Trophoblast cell (in vitro differentiated cells and primary cell): ENCODE measurements at regions not wholly inside any gene's neighbourhood (a gene's known extent, or its start where the extent isn't known, plus 50 kb on each side); places are given as distances from the start of the nearest gene placed in this dataset.

Experiments used
- DNase-seq, 2 donors: peaks; one replicate each; pipeline ENCODE4 v3.0.0-alpha.2; 2016
- H2AFZ ChIP-seq: 2 replicates; pipeline ENCODE4 v1.6.1; 2013; ENCODE audit warnings: low read length, moderate library complexity, mild to moderate bottlenecking; ENCODE audit not compliant: insufficient read depth, poor library complexity
- H2AK5ac ChIP-seq: 2 replicates; pipeline ENCODE4 v1.6.1; 2013; ENCODE audit warnings: mild to moderate bottlenecking, low read length
- H2BK120ac ChIP-seq: 2 replicates; pipeline ENCODE4 v1.6.1; 2013; ENCODE audit warnings: low read length, mild to moderate bottlenecking, moderate library complexity; ENCODE audit not compliant: insufficient read depth, poor library complexity
- H2BK12ac ChIP-seq: 2 replicates; pipeline ENCODE4 v1.6.1; 2013; ENCODE audit warnings: mild to moderate bottlenecking, low read length, moderate library complexity
- H2BK5ac ChIP-seq: 2 replicates; pipeline ENCODE4 v1.6.1; 2013; ENCODE audit warnings: low read length, low read depth, moderate library complexity, mild to moderate bottlenecking; ENCODE audit not compliant: poor library complexity
- H3K14ac ChIP-seq: 2 replicates; pipeline ENCODE4 v1.6.1; 2013; ENCODE audit warnings: mild to moderate bottlenecking, low read length
- H3K18ac ChIP-seq: 2 replicates; pipeline ENCODE4 v1.6.1; 2013; ENCODE audit warnings: mild to moderate bottlenecking, low read length
- H3K23ac ChIP-seq: 2 replicates; pipeline ENCODE4 v1.6.1; 2013; ENCODE audit warnings: low read length
- H3K27ac ChIP-seq: 2 replicates; pipeline ENCODE4 v1.5.1; 2013; ENCODE audit warnings: low read depth, mild to moderate bottlenecking, inconsistent platforms, low read length, moderate library complexity
- H3K27me3 ChIP-seq: 2 replicates; pipeline ENCODE4 v1.6.1; 2013; ENCODE audit warnings: inconsistent platforms, mild to moderate bottlenecking, low read length, moderate library complexity; ENCODE audit not compliant: insufficient read depth
- H3K36me3 ChIP-seq, 2 experiments: 1 replicate in 1 of 2; 2 replicates in 1 of 2; pipeline ENCODE4 v1.6.1; 2013; ENCODE audit warnings: low read length in 2 of 2, mild to moderate bottlenecking in 2 of 2, moderate library complexity in 1 of 2; ENCODE audit not compliant: insufficient read depth in 2 of 2, control insufficient read depth in 1 of 2
- H3K4ac ChIP-seq: 2 replicates; pipeline ENCODE4 v1.6.1; 2013; ENCODE audit warnings: low read depth, mild to moderate bottlenecking, low read length, moderate library complexity
- H3K4me1 ChIP-seq, 2 experiments: 1 replicate in 1 of 2; 2 replicates in 1 of 2; pipeline ENCODE4 v1.6.1; 2013; ENCODE audit warnings: low read length in 2 of 2, mild to moderate bottlenecking in 2 of 2, moderate library complexity in 1 of 2; ENCODE audit not compliant: insufficient read depth in 2 of 2, control insufficient read depth in 1 of 2
- H3K4me2 ChIP-seq: 2 replicates; pipeline ENCODE4 v1.6.1; 2013; ENCODE audit warnings: inconsistent platforms, mild to moderate bottlenecking, low read length, moderate library complexity
- H3K4me3 ChIP-seq: 2 replicates; pipeline ENCODE4 v1.5.1; 2013; ENCODE audit warnings: mild to moderate bottlenecking, low read depth, low read length, inconsistent platforms
- H3K79me1 ChIP-seq: one replicate; pipeline ENCODE4 v1.6.1; 2013; ENCODE audit warnings: low read length
- H3K79me2 ChIP-seq: 2 replicates; pipeline ENCODE4 v1.6.1; 2013; ENCODE audit warnings: low read length, mild to moderate bottlenecking; ENCODE audit not compliant: control insufficient read depth, insufficient read depth, poor library complexity
- H3K9ac ChIP-seq: 2 replicates; pipeline ENCODE4 v1.6.1; 2013; ENCODE audit warnings: mild to moderate bottlenecking, low read length
- H3K9me3 ChIP-seq: 2 replicates; pipeline ENCODE4 v1.6.1; 2013; ENCODE audit warnings: low read depth, mild to moderate bottlenecking, control low read depth, inconsistent platforms, low read length; ENCODE audit not compliant: insufficient read depth
- H4K12ac ChIP-seq: 2 replicates; pipeline ENCODE4 v1.6.1; 2013; ENCODE audit warnings: low read depth, mild to moderate bottlenecking, low read length, moderate library complexity
- H4K8ac ChIP-seq: 2 replicates; pipeline ENCODE4 v1.6.1; 2013; ENCODE audit warnings: low read depth, mild to moderate bottlenecking, low read length, moderate library complexity
- H4K91ac ChIP-seq: one replicate; pipeline ENCODE4 v1.6.1; 2013; ENCODE audit warnings: low read depth, mild to moderate bottlenecking, low read length, moderate library complexity
- WGBS: extraction: QIAGEN DNeasy Blood & Tissue Kit; methylation state at CpG from one replicate; pipeline ENCODE4 v1.1.7; 2013; ENCODE audit warnings: missing lambda C conversion rate; ENCODE audit not compliant: insufficient read length, insufficient coverage; ENCODE audit errors: extremely low coverage; 5-methylcytosine and 5-hydroxymethylcytosine counted together

DNA sequence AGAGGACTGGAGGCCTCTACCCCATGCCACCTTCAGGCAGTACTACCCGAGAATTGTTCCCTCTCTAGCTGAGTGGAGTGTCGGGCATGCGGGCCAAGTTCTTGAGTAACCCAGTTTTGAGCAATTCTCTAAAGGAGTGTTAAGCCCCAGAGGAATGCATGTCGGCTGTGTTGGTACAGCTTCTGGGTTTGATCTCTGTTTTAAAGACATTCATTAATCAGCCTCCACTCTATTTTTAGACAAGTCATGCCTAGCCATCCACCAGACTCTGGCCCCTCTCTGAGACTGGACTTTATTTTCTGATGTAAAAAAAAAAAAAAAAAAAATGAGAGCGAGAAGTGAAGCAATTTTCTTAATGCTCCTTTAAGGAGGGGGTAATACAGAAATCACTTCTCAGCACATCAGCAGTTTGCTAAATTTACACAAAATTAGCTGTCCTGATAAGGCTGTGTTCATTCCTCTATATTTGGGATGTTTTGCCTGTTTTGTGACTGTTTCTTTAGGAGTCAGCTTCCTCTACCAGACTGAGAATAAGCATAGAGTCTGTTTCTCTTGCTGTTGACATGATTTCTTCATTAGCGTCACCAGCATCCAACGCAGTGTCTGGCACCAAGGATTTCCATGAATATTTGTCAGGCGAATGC is 88.7 kb downstream of the AXIN2 start:
- Histone ChIP-seq H3K23ac (no peak overlapping the region), H2BK5ac (no peak overlapping the region), H3K36me3 (no peaks in the 10 kb centered on the region), H2BK120ac (no peak overlapping the region), H3K4me2 (no peak overlapping the region), H4K91ac (peak overlapping the region; percentile 30), H3K9ac (no peak overlapping the region), H3K9me3 (peaks cover 2% of the 10 kb centered on the region), H3K27me3 (no peaks in the 10 kb centered on the region), H2AFZ (no peak overlapping the region), H3K4me3 (no peak overlapping the region), H4K8ac (peak overlapping the region; percentile 52), H2AK5ac (no peak overlapping the region), H3K79me2 (peaks cover 4% of the 10 kb centered on the region), H4K12ac (no peak overlapping the region), H3K18ac (no peak overlapping the region), H2BK12ac (peak overlapping the region; percentile 47), H3K4ac (no peak overlapping the region), H3K27ac (no peak overlapping the region), H3K79me1 (peaks cover 8% of the 10 kb centered on the region), H3K4me1 (peaks cover 0 to 3% of the 10 kb centered on the region in 2 experiments), H3K14ac (peak overlapping the region; percentile 45)
- DNase-seq: peak; percentile 87 to 93
- WGBS: no CpG with 5 or more reads among the region's 8 CpGs

DNA sequence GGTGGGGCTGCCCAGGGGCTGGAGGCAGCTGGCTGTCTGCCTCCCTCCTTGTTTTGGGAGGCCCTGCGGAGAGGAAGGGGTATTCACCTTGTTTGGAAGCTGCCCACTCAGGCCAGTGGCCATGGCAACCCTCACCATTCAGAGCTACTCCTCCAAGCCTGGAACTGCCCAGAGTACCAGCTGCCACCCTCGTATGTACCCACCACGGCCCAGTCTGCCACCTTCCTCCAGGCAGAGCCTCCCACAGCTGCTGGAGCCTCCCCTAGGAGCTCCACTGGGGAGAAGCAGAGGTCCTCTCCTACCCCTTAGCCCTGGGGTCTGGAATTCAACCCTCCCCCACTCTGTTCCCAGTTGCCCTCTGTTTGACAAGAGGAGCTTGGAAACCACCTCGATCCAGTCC is 90.7 kb downstream of the AXIN2 start:
- Histone ChIP-seq H4K12ac (no peak overlapping the region), H2AFZ (no peak overlapping the region), H3K14ac (no peak overlapping the region), H2AK5ac (no peak overlapping the region), H3K9me3 (peaks cover 2% of the 10 kb centered on the region), H3K79me2 (peaks cover 4% of the 10 kb centered on the region), H3K27ac (no peak overlapping the region), H3K4me2 (no peak overlapping the region), H2BK120ac (peak overlapping the region; percentile 57), H3K27me3 (no peaks in the 10 kb centered on the region), H3K4me1 (peaks cover 3 to 6% of the 10 kb centered on the region in 2 experiments), H4K8ac (no peak overlapping the region), H3K18ac (no peak overlapping the region), H3K23ac (no peak overlapping the region), H3K79me1 (peaks cover 11% of the 10 kb centered on the region), H3K4ac (no peak overlapping the region), H2BK12ac (peak overlapping the region; percentile 42), H3K4me3 (no peak overlapping the region), H3K36me3 (no peaks in the 10 kb centered on the region), H2BK5ac (no peak overlapping the region), H3K9ac (no peak overlapping the region), H4K91ac (no peak overlapping the region)
- no peak for DNase-seq
- WGBS: no CpG with 5 or more reads among the region's 4 CpGs

DNA sequence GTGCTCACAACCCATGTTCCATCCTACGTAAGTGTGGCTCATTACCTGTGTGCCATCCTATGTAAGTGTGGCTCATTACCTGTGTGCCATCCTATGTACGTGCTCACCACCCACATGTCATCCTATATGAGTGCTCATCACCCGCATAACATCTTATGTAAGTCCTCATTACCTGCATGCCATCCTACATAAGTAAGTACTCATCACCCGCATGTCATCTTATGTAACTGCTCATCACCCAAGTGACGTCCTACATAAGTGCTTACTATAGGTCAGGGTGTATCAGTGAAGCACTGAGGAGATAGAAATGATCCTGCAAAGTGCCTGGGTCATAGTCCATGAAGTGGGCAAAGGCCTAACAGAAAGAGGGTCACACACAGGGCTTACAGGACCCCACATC is 93.1 kb downstream of the AXIN2 start:
- Histone ChIP-seq H4K91ac (peak overlapping the region; percentile 75), H2AFZ (no peak overlapping the region), H4K12ac (no peak overlapping the region), H3K4me1 (peaks cover 3 to 10% of the 10 kb centered on the region in 2 experiments), H3K4ac (peak overlapping the region; percentile 10), H3K9me3 (peaks cover 2% of the 10 kb centered on the region), H4K8ac (peak overlapping the region; percentile 26), H3K27ac (no peak overlapping the region), H3K79me1 (peaks cover 13% of the 10 kb centered on the region), H3K4me2 (no peak overlapping the region), H2AK5ac (peak overlapping the region; percentile 51), H2BK120ac (peak overlapping the region; percentile 83), H3K9ac (no peak overlapping the region), H3K36me3 (no peaks in the 10 kb centered on the region), H3K27me3 (no peaks in the 10 kb centered on the region), H3K18ac (no peak overlapping the region), H3K79me2 (peaks cover 4% of the 10 kb centered on the region), H3K14ac (peak overlapping the region; percentile 16), H3K23ac (no peak overlapping the region), H2BK12ac (no peak overlapping the region), H2BK5ac (peak overlapping the region; percentile 50), H3K4me3 (no peak overlapping the region)
- peak; percentile 92 to 96 for DNase-seq
- no CpG with 5 or more reads among the region's 5 CpGs for WGBS

DNA sequence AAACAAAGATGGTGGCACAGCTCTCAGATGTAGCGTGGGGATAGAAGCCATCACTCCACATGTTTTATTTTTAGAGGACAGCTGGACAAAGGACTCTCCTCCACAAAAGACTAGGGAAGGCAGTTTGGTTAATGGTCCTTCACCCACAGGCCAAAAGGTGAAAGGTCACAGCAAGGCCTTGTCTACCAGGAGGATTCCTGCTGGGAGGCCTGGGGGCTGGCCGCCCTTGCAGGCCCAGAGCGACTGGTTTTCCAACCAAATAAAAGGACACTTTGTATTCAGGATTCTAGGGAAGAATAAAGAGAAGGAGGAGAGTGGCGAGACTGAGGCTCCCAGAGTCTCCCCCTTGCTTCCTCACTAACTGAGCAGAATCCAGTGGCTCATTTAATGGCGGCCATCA is 94.3 kb downstream of the AXIN2 start:
- Histone ChIP-seq H3K18ac (no peak overlapping the region), H3K9ac (no peak overlapping the region), H3K79me2 (peaks cover 3% of the 10 kb centered on the region), H2BK12ac (no peak overlapping the region), H2BK120ac (peak overlapping the region; percentile 1), H4K91ac (peak overlapping the region; percentile 7), H3K23ac (no peak overlapping the region), H2AFZ (no peak overlapping the region), H3K4ac (no peak overlapping the region), H3K27me3 (no peaks in the 10 kb centered on the region), H3K4me1 (peaks cover 3 to 10% of the 10 kb centered on the region in 2 experiments), H3K36me3 (no peaks in the 10 kb centered on the region), H4K12ac (no peak overlapping the region), H3K4me3 (no peak overlapping the region), H2AK5ac (no peak overlapping the region), H4K8ac (no peak overlapping the region), H2BK5ac (no peak overlapping the region), H3K14ac (no peak overlapping the region), H3K27ac (peak overlapping the region; percentile 45), H3K9me3 (no peaks in the 10 kb centered on the region), H3K79me1 (peaks cover 12% of the 10 kb centered on the region), H3K4me2 (no peak overlapping the region)
- DNase-seq: peak; percentile 27 to 64
- no CpG with 5 or more reads among the region's 5 CpGs for WGBS
